Cardiac septum (tissue), 1 donor: ENCODE measurements at regions not wholly inside any gene's neighbourhood (a gene's known extent, or its start where the extent isn't known, plus 50 kb on each side); places are given as distances from the start of the nearest gene placed in this dataset.

Experiments used
- DNase-seq: peaks from one replicate; pipeline ENCODE4 v3.0.0-alpha.2; 2020; ENCODE audit warnings: low spot score
- intact Hi-C: fragments of 100-400 bp; cut with DNase I; formaldehyde crosslinking; loops from one replicate; pipeline ENCODE4 v1.14.0; 2022
- donor health status: DM: no; HTN: no; CAD: no.

DNA sequence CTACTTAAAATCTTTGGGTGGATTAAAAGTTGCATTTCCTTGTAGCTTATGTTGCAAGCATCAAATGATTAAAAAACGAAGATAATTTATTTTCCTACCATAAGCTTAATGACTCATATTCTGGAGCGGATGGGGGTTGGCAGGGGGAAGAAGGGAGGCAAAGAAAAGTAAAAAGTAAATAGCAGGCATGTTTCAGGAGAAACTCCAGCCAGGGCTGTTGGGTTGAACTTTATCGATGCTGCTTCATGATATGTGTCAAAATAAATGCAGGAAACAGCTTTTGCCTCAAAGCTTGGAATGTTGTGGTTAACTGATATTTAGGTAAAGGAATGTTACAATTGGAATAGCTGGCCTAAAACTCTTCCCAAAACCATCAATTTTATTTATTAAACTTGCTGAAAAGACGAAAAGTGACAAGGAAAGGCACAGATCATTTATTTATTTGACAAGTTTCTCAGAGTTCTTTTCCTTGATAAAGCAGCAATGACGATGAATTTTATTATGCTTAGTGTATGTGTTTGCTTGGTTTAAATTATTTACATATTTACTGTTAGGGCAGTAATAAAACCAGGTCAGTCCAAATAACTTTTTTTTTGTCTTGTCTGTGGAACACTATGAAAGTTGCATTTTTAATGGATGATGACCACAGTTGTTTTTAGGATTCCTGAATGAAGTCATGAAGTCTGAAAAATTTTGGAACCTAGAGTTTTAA is 177.9 kb downstream of the PCSK1 start:
- intact Hi-C loops, result loop anchor here (5.0 to 10.0 kb wide), 2 partner anchors 82 to 400 kb away; no protein-coding TSS in a partner anchor

DNA sequence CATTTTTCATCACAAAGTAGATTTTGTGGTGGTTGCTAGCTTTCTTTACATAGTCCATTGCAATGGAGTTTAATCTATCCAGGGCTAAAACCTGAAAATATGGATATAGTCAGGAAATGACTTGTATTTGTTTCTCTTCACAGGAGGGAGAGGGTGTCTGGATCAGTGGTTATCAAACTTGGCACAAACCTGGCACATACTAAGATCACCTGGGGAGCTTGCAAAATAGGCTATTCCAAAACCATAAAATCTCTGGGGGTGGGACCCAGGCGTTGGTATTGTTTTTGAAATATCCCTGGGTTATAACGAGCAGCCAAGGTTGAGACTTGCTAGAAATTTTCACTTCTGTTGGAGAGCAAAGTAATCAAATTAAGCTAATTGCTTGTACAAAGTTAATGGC is 179.9 kb downstream of the PCSK1 start:
- no peak for DNase-seq
- intact Hi-C loops, result loop anchor here (10.0 kb wide), 1 partner anchor 398 kb away; no protein-coding TSS in a partner anchor

More for the DNA sequence above, 177.9 kb downstream of the PCSK1 start:
- no peak for DNase-seq

DNA sequence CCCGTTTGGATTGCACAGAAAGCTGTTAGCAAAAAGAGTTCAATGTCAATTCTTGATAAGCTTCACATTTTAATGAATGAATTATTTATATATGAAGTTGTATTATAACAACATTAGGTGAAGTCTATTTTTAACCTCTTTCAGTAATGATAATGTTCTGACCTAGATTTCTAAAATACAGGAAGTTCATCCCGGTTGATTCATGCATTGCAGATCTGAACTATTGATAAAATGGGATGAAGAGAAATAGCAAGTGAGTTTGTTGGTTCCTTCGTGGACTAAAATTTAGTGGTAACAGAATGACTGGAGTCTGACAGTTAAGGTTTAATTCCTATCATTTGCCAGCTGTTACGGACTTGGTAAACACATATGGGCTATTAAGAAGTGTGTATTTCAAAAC is 180.5 kb downstream of the PCSK1 start:
- no peak for DNase-seq
- intact Hi-C loops, result loop anchor here (10.0 kb wide), 1 partner anchor 398 kb away; no protein-coding TSS in a partner anchor

DNA sequence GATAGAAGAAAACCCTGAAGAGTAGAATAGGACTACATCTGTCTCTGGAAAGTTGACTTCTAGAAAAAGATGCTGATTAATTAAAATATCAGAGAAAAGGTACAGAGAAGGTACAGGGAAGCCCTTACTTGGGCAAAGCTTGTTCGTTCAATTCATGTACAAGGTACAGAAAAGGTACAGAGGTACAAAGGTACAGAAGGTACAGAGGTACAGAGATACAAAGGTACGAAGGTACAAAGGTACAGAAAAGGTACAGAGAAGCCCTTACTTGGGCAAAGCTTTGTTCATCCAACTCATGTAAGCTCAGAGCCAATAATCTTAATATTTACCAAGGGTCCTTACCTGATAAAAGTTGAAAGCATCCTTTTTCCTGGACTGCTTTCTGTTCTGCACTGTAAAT is 182.3 kb downstream of the PCSK1 start:
- intact Hi-C loops, result loop anchor here (10.0 kb wide), 1 partner anchor 396 kb away; no protein-coding TSS in a partner anchor
- DNase-seq, result no peak

DNA sequence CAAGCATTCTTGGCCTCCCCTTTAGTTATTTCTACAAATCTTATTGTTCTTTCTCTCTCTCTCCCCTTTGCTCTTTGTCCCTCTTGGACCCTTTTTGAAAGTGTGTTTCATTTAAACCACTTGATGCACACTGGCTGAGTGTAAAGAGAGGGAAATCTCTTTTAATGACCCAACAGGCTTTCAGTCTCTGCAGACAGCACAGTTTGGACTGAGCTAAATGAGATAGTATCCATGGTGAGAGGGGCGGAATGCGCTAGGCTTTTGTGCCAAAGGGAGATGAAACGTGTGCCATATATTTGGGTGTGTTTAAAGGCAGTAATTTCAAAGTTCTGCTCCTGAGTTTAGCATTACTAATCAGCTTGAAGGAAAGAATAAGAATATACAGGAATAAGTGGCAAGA is 184.9 kb downstream of the PCSK1 start:
- intact Hi-C loops, result loop anchor here (5.0 kb wide), 1 partner anchor 44 kb away; no protein-coding TSS in a partner anchor
- no peak for DNase-seq

DNA sequence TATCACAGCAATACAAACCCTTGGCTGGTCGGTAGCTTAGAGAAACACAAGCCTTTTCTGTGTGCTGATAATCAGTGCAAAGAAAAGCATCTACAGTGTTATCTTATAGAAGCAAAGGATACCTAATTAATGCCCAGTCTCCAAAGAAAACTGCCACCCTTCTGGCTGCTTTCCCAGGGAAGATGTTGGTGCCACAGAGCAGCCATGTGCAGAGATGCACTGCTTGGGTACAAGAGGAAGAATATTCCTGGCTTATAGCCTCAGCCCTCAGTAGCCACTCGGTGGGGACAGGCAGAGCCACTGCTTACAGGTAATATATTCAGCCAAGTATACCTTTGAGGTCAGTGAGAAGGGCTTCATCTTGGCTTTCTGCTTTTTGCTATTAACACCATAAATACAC is 185.3 kb downstream of the PCSK1 start:
- DNase-seq, result no peak
- intact Hi-C loops, result loop anchor here (5.0 kb wide), 1 partner anchor 45 kb away; no protein-coding TSS in a partner anchor

DNA sequence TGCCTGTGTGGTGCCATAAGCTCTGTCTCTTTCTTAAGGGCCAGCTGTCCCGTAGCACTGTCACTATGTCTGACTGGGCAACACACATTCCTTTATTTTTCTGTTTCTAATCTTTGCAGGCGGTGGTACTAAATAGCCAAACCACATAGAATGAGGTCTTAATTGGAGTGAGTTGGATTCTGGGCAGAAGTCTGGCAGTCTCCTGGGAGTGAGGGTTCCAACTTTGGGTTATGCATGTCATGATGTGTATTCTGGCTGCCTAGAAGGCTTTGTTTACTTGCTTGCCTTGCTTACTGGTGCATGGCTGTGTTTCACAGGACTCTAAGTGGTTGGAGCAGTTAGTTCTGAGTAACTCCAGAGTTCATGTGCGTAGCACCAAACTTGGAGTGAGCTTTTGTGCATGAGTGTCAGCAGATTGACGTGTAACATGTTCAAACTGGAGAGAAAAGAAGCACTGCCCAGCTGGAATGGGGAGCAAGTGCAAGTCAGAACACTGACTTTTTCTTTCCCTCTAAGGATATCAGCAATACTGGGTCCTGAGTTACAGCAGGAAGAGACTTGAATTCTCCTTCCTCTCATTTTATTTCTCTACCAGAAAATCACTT is 185.8 kb downstream of the PCSK1 start:
- DNase-seq, result no peak
- intact Hi-C loops, result loop anchor here (5.0 kb wide), 1 partner anchor 45 kb away; no protein-coding TSS in a partner anchor

DNA sequence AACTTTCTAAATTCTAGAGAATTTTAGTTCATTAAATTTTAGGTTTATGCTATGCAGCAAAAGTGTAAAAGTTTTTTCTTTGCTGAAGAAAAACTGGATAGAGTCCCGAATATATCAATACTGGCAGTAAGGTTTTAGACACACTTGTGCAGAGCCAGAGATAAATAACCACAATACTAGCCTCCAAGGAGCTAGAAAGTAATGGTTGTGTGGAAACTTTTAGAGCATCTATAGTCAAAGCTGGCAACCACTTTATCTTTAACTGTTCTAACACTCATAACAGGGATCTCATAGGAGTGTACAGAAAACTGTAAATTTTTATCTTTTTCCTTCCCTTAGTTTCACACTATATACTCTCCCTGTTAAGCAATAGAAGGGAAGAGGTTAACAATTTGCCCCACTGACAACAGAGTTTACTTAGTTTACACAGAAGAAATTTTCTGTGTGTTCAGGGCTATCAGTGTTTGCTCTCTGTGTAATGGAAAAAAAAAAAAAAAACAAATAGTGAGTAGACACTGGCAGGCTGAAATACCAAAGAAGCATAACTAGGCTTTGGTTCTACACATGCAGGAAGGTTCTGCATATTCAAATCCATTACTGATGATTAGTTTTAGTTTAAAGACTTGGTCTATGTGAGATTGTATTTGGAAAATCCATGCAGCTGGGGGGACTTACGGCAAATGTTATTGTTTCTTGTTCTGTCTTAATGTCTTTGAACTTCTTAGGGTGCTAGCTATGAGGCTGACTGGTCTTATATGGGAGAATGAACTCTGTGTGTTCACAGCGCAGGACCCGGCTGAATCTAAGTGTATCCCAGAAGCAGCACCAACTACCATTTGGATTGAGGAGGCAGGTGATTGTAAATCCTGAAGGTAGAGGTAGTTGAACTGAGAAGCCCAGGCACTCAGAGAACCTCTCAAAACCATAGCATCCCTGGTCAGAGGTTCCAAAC is 187.6 kb downstream of the PCSK1 start:
- intact Hi-C loops, result loop anchor here (5.0 kb wide), 1 partner anchor 47 kb away; no protein-coding TSS in a partner anchor
- no peak for DNase-seq

DNA sequence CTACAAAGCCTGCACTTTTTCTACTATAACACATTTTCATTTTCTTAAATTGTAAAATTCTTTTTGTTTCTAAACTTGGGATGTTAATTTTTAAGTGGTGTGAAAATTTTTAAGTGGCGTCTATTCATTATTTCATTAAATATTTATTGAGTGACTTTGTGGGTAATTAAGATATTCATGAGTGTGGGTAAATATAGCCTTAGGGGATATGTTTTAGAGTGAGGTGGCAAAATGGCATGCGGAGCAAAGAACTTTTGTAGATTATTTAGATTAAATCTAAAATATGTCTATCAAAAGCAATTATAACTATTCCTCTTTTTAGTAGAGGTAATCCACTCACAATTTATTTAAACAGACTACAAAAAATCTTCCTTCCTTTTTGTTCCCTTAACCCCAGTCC is 188.4 kb downstream of the PCSK1 start:
- intact Hi-C loops, result loop anchor here (5.0 kb wide), 1 partner anchor 48 kb away; no protein-coding TSS in a partner anchor
- no peak for DNase-seq

DNA sequence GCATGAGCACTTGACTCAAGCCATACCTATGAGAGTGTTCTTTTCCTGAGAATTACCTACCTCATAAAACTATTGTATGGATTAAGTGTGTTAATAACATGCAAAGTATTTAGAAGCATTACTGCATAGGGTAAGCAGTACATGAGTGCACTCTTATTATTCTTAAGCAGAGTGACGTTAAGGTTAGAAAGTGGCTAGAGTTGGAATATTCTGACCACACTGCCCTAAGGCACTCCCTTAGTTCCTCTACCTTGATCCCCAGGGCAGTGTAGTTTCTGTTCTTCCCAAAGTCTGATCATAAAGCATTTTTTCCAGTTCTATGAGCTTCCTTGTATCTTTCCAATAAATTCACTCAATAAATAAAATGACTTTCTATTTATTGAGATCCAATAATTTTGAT is 189.2 kb downstream of the PCSK1 start:
- no peak for DNase-seq
- intact Hi-C loops, result no loop called here

DNA sequence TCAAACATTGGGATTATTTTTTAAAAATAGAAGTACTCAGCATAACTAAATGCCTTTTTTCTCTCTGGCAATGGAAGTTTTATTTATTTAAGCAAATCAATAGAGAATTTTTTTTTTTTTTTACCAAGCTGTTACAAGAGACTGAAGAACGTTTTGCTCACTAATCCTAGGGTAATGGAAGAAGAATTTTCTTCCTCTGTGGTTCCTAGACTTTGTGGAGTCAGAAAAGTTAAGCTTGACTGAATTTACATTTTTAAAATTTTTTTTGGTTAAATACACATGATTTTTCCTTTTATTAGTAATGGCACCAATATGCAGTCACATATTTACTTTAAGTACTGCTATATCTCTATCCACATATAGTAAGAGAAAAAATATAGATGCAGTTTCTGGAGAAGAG is 189.8 kb downstream of the PCSK1 start:
- DNase-seq, result no peak
- intact Hi-C loops, result no loop called here

DNA sequence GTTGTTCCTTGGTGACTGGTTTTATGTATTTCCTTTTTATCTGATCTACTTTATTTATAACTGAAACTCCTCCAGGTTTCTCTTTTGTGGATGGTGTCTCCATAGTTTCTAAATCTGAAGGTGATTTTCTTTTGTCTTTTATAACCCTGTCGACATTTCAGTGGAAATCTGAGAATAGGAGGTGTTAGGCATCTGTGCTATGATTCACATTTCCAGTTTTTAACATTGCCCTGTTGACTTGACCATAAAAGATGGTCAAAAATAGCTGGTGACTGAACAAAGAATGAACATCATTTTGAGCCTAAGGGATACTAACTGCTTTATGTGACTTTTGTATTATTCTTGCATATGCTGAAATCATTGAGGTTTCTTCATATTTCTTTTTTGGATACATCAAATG is 190.5 kb downstream of the PCSK1 start:
- intact Hi-C loops, result no loop called here
- no peak for DNase-seq

DNA sequence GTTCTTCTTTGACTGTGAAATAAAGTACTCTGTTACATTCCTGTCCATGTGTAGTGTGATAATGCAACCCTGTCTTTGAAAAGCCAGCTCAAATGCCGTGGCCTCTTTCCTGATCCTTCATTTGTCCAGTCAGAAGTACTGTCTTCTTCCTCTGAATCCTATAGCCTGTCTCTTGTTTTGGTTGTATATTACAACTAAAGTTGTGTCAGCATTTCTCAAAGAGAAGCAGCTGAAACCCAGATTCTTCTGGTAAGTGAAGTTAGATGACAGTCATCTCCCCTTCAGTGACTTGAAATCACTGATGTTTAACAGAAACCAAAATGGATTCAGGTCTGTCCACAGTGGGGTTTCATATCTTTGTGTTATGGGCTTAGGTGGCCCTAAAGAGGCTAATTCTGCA is 196.2 kb downstream of the PCSK1 start:
- intact Hi-C loops, result loop anchor here (10.0 kb wide), 1 partner anchor 272 kb away; the partner anchor contains the start of gene ELL2
- no peak for DNase-seq

DNA sequence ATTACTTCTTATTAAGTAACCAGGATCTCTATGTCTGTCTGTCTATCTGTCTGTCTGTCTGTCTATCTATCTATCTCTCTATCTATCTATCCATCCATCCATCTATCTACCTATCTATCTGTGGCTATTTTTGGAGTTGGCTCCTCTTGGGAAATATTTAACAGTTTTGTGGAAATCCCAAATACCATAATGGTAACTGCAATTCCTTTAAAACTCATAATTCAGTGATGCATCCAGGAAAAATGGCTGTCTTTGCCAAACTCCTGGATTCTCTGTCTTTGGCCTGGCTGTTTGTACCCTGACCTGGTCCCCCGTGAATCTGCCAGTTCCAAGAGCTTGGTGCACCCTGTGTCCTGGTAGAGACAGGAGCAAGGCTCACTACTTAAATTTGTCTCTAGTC is 197.0 kb downstream of the PCSK1 start:
- intact Hi-C loops, result loop anchor here (10.0 kb wide), 1 partner anchor 271 kb away; the partner anchor contains the start of gene ELL2
- no peak for DNase-seq

DNA sequence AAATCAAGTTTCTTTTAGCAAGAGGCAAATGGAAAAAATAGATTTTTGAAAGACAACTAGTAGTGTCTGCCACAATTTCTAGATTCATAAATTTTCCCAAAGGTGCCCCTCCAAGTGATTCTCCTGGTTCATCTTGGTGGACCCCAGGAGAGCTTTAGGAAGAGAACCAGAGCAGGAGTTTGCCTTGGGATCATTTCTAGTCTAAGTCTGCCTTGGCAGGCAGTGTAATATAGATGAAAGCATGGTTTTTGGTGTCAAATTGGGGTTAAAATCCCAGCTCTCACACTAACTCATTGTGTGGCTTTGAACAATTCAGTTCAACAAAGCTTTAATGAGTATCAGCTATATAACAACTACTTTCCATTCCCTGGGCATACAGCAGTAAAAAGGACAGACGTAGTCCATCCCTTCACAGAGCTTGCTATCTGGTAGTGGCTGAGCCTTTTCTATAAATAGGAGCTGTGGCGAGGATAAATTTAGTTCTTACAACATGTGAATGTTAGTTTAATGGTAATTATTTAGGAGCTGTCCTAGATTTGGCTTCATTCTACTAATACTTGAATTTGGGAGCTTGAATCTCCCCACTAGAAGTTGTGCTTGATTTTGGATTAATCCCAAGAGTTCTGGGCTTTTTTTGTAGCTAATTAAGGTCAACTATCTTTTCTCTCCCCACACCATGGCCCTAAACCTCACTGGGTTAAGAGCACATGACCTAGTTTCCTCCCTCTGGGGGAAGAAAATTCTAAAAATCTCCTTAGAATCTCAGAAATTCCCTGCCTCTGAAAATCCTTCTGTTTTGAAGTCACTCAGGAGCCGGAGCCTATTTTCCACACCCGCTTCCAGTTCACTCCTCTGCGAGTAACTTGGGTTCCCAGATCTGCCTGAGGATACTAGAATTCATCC is 197.8 kb downstream of the PCSK1 start:
- intact Hi-C loops, result loop anchor here (10.0 kb wide), 1 partner anchor 270 kb away; the partner anchor contains the start of gene ELL2

DNA sequence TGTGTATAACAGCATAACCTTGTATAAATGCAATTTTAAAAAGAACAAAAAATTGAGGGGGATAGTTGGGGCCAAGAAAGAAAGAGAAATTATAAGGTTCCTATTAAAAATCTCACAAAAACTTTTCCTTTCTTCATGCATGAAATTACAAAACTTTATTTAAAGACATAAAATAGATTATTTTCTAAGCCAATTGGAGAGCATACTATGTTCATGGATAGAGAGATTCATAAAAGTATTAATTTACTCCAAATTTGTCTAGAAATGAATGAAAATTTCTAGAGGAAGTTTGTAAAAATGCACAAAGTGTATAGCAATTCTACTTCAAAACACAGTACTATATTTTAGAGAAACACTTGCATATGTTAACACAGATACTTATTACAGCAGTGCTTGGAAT is 200.4 kb downstream of the PCSK1 start:
- DNase-seq, result no peak
- intact Hi-C loops, result loop anchor here (10.0 kb wide), 1 partner anchor 268 kb away; the partner anchor contains the start of gene ELL2

More for the DNA sequence above, 197.8 kb downstream of the PCSK1 start:
- DNase-seq, result no peak

DNA sequence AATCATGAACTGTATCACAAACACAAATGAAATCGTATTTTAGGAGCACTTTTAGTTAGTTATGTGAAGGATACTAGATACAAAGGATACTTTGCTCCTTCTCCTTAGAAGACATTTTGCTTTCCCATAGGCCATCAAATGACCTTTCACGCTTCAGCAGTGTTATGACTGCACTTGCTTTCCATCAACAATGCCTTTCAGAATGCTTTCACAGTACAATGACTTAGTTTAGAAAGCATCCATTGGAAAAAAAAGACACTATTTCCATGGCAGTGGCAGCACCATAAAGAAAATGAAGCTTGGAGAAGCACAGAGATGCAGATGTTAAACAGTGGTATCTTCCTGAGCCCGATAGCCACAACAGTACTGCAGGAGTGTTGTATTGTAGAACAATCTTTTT is 203.9 kb downstream of the PCSK1 start:
- no peak for DNase-seq
- intact Hi-C loops, result no loop called here

DNA sequence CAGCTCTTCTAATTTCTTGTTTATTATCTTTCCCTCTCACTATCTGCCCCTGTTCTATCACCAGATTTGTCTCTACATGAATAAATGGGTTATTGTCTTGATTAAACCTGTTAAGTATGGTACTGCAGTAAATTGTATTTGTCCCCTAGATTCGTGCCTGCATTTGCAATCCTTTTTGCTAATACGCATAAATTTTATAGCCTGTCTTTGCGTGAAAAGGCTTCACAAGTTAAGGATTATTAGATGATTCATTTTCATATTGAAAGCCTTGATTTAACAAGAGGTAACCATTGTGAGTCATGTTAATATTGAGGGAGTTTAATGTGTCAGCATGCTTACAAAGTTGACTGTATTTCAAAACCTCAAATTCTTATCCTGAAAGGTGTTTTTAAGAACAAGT is 204.6 kb downstream of the PCSK1 start:
- no peak for DNase-seq
- intact Hi-C loops, result no loop called here

DNA sequence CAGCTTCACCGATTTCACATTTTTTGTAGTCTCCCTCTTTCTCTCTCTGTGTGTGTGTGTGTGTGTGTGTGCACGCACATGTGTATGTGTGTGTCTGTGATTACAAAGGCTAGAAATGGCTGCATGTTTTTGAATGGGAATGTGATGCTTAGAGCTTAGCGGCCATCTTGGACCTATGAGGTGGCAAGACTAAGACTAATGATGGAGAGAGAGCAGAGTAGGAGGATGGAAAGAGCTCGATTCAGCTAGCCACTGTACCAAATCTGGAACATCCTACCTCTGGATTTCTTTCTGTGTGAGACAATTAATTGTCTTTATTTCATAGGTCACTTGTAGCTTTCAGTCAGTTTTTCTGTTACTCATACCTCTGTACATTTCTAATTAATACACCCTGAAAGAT is 205.1 kb downstream of the PCSK1 start:
- DNase-seq, result no peak
- intact Hi-C loops, result no loop called here
